ENCODE measurements at regions not wholly inside any gene's neighbourhood (a gene's known extent, or its start where the extent isn't known, plus 50 kb on each side); places are given as distances from the start of the nearest gene placed in this dataset.

- Histone ChIP-seq H3K36me3 (no peaks in the 10 kb centered on the region), H3K27ac (no peak overlapping the region), H3K9me3 (peaks cover 4% of the 10 kb centered on the region), H3K4me1 (no peaks in the 10 kb centered on the region), H3K4me3 (no peak overlapping the region), H3K27me3 (ENCODE audit: low read depth) (no peaks in the 10 kb centered on the region)
- TF ChIP-seq, protein P1, sequence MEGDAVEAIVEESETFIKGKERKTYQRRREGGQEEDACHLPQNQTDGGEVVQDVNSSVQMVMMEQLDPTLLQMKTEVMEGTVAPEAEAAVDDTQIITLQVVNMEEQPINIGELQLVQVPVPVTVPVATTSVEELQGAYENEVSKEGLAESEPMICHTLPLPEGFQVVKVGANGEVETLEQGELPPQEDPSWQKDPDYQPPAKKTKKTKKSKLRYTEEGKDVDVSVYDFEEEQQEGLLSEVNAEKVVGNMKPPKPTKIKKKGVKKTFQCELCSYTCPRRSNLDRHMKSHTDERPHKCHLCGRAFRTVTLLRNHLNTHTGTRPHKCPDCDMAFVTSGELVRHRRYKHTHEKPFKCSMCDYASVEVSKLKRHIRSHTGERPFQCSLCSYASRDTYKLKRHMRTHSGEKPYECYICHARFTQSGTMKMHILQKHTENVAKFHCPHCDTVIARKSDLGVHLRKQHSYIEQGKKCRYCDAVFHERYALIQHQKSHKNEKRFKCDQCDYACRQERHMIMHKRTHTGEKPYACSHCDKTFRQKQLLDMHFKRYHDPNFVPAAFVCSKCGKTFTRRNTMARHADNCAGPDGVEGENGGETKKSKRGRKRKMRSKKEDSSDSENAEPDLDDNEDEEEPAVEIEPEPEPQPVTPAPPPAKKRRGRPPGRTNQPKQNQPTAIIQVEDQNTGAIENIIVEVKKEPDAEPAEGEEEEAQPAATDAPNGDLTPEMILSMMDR (IDR thresholded peaks at IDR 0.05), result no peak
- ATAC-seq, result no peak
- intact Hi-C loops (cut with DNase I), result no loop called here
- no peak for DNase-seq
These were observed 394.9 kb upstream of the EPHA3 start for GRCh38 chr3:88712552-88712951.

GRCh38 chr3:88713233-88713691 lies 394.2 kb upstream of the EPHA3 start:
- Histone ChIP-seq H3K27me3 (ENCODE audit: low read depth) (no peaks in the 10 kb centered on the region), H3K4me3 (no peak overlapping the region), H3K27ac (no peak overlapping the region), H3K36me3 (no peaks in the 10 kb centered on the region), H3K4me1 (no peaks in the 10 kb centered on the region), H3K9me3 (peaks cover 4% of the 10 kb centered on the region)
- TF ChIP-seq, protein P1 (IDR thresholded peaks at IDR 0.05), result no peak
- intact Hi-C loops (cut with DNase I), result no loop called here
- DNase-seq, result no peak
- ATAC-seq, result no peak

- DNase-seq (no peak), ATAC-seq (no peak)
- intact Hi-C loops (cut with DNase I), result no loop called here
- Histone ChIP-seq H3K27me3 (ENCODE audit: low read depth) (no peaks in the 10 kb centered on the region), H3K27ac (no peak overlapping the region), H3K36me3 (no peaks in the 10 kb centered on the region), H3K9me3 (no peaks in the 10 kb centered on the region), H3K4me1 (no peaks in the 10 kb centered on the region), H3K4me3 (no peak overlapping the region)
- TF ChIP-seq, protein P1 (IDR thresholded peaks at IDR 0.05), result no peak
These were observed 381.8 kb upstream of the EPHA3 start for GRCh38 chr3:88725440-88726165.

DNA sequence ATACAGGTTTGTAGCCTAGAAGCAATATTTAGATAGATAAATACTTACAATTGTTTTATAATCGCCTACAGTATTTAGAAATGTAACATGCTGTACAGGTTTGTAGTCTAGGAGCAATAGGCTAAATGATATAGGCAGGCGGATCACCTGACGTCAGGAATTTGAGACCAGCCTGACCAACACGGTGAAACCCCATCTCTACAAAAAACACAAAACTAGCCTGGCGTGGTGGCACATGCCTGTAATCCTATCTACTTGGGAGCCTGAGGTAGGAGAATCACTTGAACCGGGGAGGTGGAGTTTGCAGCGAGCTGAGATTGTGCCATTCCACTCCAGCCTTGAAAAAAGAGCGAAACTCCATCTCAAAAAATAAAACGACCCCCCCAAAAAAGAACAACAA lies 375.2 kb upstream of the EPHA3 start:
- Histone ChIP-seq H3K27ac (no peak overlapping the region), H3K36me3 (no peaks in the 10 kb centered on the region), H3K4me3 (no peak overlapping the region), H3K9me3 (no peaks in the 10 kb centered on the region), H3K27me3 (ENCODE audit: low read depth) (no peaks in the 10 kb centered on the region), H3K4me1 (no peaks in the 10 kb centered on the region)
- DNase-seq (no peak), ATAC-seq (no peak)
- intact Hi-C loops (cut with DNase I), result no loop called here
- TF ChIP-seq, protein P1 (IDR thresholded peaks at IDR 0.05), result no peak

- DNase-seq (no peak), ATAC-seq (peak in 1 of 2 donors; percentile 28)
- no peaks in the 10 kb centered on the region for H3K27me3 ChIP-seq (ENCODE audit: low read depth)
- no peak overlapping the region for H3K27ac ChIP-seq
- no peak overlapping the region for H3K4me3 ChIP-seq
- TF ChIP-seq, protein P1 (IDR thresholded peaks at IDR 0.05), result no peak
- H3K36me3 ChIP-seq, result no peaks in the 10 kb centered on the region
- no peaks in the 10 kb centered on the region for H3K4me1 ChIP-seq
- H3K9me3 ChIP-seq, result no peaks in the 10 kb centered on the region
- intact Hi-C loops (cut with DNase I), result no loop called here
These were observed 365.3 kb upstream of the EPHA3 start for GRCh38 chr3:88742106-88742505.

All from lower lobe of right lung (tissue), 2 donors.